Breast epithelium (tissue), 4 donors: ENCODE measurements at regions not wholly inside any gene's neighbourhood (a gene's known extent, or its start where the extent isn't known, plus 50 kb on each side); places are given as distances from the start of the nearest gene placed in this dataset.
A peak's percentile ranks its signal among the peaks of the same experiment; 100 is the strongest.

Source experiments
- DNase-seq, 2 donors: peaks; one replicate each; pipeline ENCODE4 v3.0.0-alpha.2; 2019; ENCODE audit warnings: low spot score in 2 of 2
- H3K27ac ChIP-seq, 2 donors: fragments of 200-600 bp; sonication (generic) in 1 of 2; one replicate each; pipeline ENCODE4 v1.5.1; 2016 to 2019; ENCODE audit warnings: mild to moderate bottlenecking in 1 of 2
- H3K27me3 ChIP-seq, 2 donors: fragments of 200-600 bp; sonication (generic) in 1 of 2; one replicate each; pipeline versions ENCODE4 v1.5.1 to v1.6.0; 2017 to 2019; ENCODE audit warnings: control low read depth in 1 of 2, mild to moderate bottlenecking in 1 of 2
- H3K36me3 ChIP-seq: fragments of 200-600 bp; one replicate; pipeline ENCODE4 v1.5.1; 2019
- H3K4me1 ChIP-seq, 2 donors: fragments of 200-600 bp; sonication (generic); one replicate each; pipeline ENCODE4 v1.5.1; 2016 to 2019; ENCODE audit warnings: control low read depth in 1 of 2
- H3K4me3 ChIP-seq, 3 donors: fragments of 200-600 bp; sonication (generic); 1 replicate in 2 of 3; 2 replicates in 1 of 3; pipeline ENCODE4 v1.5.1; 2016 to 2019; ENCODE audit warnings: mild to moderate bottlenecking in 3 of 3, moderate library complexity in 2 of 3
- H3K9me3 ChIP-seq, 2 donors: fragments of 200-600 bp; sonication (generic) in 1 of 2; one replicate each; pipeline ENCODE4 v1.5.1; 2016 to 2019; ENCODE audit warnings: control low read depth in 1 of 2
- POLR2A ChIP-seq: fragments of 450-650 bp; IDR thresholded peaks from one replicate; pipeline ENCODE4 v1.6.1; 2016; ENCODE audit warnings: antibody characterized with exemption, mild to moderate bottlenecking, moderate library complexity
- POLR2AphosphoS5 ChIP-seq, 3 donors: sonication (generic); formaldehyde crosslinking; IDR thresholded peaks; one replicate each; pipeline ENCODE4 v1.6.1; 2017; ENCODE audit warnings: antibody characterized with exemption in 3 of 3
- intact Hi-C: fragments of 100-400 bp; cut with DNase I; formaldehyde crosslinking; loops from one replicate; pipeline ENCODE4 v1.15.1; 2023; ENCODE audit warnings: low total_unique reads
- TF ChIP-seq, protein P1 (sequence below), 3 donors: fragments of 450-650 bp; IDR thresholded peaks; one replicate each; pipeline ENCODE4 v1.5.1; 2016 to 2017; ENCODE audit warnings: antibody characterized with exemption in 3 of 3, mild to moderate bottlenecking in 3 of 3, moderate library complexity in 3 of 3

- no peaks in the 10 kb centered on the region for H3K36me3 ChIP-seq
- H3K9me3 ChIP-seq = no peaks in the 10 kb centered on the region
- no peak overlapping the region for H3K4me3 ChIP-seq
- no peak for TF ChIP-seq POLR2A
- no peak for TF ChIP-seq POLR2AphosphoS5 (IDR thresholded peaks at IDR 0.05)
- TF ChIP-seq, protein P1, sequence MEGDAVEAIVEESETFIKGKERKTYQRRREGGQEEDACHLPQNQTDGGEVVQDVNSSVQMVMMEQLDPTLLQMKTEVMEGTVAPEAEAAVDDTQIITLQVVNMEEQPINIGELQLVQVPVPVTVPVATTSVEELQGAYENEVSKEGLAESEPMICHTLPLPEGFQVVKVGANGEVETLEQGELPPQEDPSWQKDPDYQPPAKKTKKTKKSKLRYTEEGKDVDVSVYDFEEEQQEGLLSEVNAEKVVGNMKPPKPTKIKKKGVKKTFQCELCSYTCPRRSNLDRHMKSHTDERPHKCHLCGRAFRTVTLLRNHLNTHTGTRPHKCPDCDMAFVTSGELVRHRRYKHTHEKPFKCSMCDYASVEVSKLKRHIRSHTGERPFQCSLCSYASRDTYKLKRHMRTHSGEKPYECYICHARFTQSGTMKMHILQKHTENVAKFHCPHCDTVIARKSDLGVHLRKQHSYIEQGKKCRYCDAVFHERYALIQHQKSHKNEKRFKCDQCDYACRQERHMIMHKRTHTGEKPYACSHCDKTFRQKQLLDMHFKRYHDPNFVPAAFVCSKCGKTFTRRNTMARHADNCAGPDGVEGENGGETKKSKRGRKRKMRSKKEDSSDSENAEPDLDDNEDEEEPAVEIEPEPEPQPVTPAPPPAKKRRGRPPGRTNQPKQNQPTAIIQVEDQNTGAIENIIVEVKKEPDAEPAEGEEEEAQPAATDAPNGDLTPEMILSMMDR (IDR thresholded peaks at IDR 0.05) = no peak
- no peaks in the 10 kb centered on the region for H3K4me1 ChIP-seq
- intact Hi-C loops = no loop called here
- H3K27ac ChIP-seq = no peak overlapping the region
- no peaks in the 10 kb centered on the region for H3K27me3 ChIP-seq
- no peak for DNase-seq
Observed at GRCh38 chr6:142545147-142545546, 243.3 kb downstream of the ADGRG6 start.

DNA sequence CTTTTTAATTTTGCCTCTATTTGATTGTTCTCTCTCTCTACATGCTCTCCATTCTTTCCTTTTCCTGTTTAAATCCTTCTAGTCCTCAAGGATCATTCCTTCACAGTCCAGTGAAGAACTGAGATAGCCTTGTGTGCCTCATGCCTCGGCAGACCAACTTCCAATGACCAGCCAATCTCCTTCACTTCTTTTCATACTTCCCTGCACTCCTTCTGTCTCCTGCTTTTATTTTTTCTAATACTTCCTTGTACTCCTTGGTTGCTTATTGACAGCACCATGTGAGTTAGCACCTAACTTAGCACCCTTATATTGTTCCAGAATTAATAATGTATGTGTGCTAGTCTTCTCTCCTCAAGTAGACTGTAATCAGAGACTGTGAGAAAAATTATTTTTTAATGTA is 246.8 kb downstream of the ADGRG6 start:
- no peaks in the 10 kb centered on the region for H3K36me3 ChIP-seq
- intact Hi-C loops = no loop called here
- H3K4me1 ChIP-seq = no peaks in the 10 kb centered on the region
- DNase-seq = no peak
- no peaks in the 10 kb centered on the region for H3K27me3 ChIP-seq
- H3K27ac ChIP-seq = no peak overlapping the region
- no peaks in the 10 kb centered on the region for H3K9me3 ChIP-seq
- no peak for TF ChIP-seq POLR2AphosphoS5 (IDR thresholded peaks at IDR 0.05)
- no peak for TF ChIP-seq POLR2A
- TF ChIP-seq, protein P1 (IDR thresholded peaks at IDR 0.05) = no peak
- no peak overlapping the region for H3K4me3 ChIP-seq

DNA sequence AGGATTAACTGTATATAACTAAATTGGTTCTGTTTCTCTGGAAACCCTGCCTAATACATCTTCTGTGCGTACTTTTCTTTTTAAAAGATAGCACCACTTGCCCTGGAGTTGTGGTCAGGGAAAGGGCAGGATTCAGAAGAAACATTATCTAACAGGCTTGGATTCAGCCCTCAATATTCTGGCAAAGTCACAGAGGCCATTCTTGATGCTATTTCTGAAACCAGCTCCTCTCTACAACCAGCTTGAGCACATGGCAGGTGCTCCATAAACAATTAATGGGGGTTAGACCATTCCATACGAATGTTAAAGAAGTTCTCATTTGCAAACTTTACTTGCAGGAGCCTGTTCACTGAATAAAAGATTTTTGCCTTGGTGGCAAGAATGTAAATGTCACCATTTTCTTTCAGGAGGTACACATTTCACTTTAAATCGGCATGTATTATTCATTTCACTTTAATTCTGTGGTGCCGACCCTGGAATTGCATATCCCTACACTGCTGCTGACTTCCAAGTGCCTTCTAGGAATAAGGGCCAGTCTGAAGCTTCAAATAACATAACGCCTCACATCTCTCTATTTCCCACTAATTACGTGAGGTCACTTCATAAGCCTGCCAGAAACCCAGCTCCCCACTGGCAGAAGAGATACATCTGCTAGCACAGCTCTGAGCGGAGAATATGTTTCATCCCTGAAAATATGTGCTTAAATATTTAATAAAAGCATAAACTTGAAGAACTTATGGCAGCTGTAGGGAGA is 248.7 kb downstream of the ADGRG6 start:
- Histone ChIP-seq H3K4me3 (no peak overlapping the region), H3K36me3 (no peaks in the 10 kb centered on the region), H3K27ac (no peak overlapping the region), H3K4me1 (no peaks in the 10 kb centered on the region), H3K9me3 (no peaks in the 10 kb centered on the region), H3K27me3 (no peaks in the 10 kb centered on the region)
- intact Hi-C loops = no loop called here
- DNase-seq = no peak
- TF ChIP-seq, protein P1 (IDR thresholded peaks at IDR 0.05) = no peak
- no peak for TF ChIP-seq POLR2AphosphoS5 (IDR thresholded peaks at IDR 0.05)
- TF ChIP-seq POLR2A = no peak

DNA sequence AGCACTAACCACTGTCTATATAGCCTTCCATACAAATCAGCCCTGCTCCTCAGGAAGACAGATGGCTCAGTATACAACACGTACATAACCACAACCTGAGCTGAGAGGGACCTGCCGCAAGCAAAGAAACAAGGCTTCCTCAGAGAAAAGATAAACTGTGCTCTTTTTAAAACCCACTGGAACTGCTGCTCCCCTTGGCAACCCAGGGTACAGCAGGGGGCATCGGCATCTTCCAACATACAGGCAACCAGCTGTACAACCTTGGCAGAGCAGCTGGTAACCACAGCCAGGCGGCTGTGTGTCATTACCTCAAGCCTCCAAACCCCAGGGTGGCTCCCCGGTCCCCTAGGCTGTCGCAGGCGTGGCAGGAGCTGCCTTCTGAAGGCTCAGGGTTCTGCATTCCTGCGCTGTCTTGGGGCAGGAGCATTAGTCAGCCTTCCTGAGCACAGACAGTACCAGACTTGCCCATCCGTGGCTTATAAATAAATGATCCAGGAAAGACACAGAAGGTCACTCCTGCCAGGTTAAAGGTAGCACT is 249.5 kb downstream of the ADGRG6 start:
- DNase-seq = peak in 1 of 2 donors; percentile 40
- Histone ChIP-seq H3K27ac (no peak overlapping the region), H3K4me3 (no peak overlapping the region), H3K9me3 (no peaks in the 10 kb centered on the region), H3K27me3 (no peaks in the 10 kb centered on the region), H3K36me3 (no peaks in the 10 kb centered on the region), H3K4me1 (no peaks in the 10 kb centered on the region)
- intact Hi-C loops = no loop called here
- TF ChIP-seq POLR2A (no peak), POLR2AphosphoS5 (IDR thresholded peaks at IDR 0.05) (no peak)
- TF ChIP-seq, protein P1 (IDR thresholded peaks at IDR 0.05) = no peak

DNA sequence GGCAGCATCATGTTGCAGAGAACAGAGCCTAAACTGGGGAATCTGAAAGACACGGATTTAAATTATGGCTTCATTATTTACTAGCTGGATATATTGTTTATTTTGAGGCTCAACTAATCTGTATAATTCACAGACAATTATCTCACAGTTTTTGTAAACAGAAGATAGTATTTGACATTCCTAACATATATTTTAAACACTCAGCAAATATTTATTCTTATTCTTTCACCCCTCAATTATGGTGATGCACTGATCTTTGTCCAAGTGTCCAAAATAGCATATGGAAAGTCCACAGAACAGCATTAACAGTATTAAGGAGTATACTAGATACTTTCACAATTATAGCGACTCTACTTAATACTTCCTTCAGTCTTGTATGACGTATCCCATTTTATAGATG is 257.0 kb downstream of the ADGRG6 start:
- intact Hi-C loops = no loop called here
- no peaks in the 10 kb centered on the region for H3K9me3 ChIP-seq
- no peaks in the 10 kb centered on the region for H3K36me3 ChIP-seq
- H3K27me3 ChIP-seq = no peaks in the 10 kb centered on the region
- no peaks in the 10 kb centered on the region for H3K4me1 ChIP-seq
- H3K27ac ChIP-seq = no peak overlapping the region
- no peak overlapping the region for H3K4me3 ChIP-seq
- no peak for DNase-seq
- TF ChIP-seq, protein P1 (IDR thresholded peaks at IDR 0.05) = no peak
- TF ChIP-seq POLR2AphosphoS5 (IDR thresholded peaks at IDR 0.05) (no peak), POLR2A (no peak)
